K562 (cell line): ENCODE measurements at regions not wholly inside any gene's neighbourhood (a gene's known extent, or its start where the extent isn't known, plus 50 kb on each side); places are given as distances from the start of the nearest gene placed in this dataset.

ENCODE experiments used
- ETV1 ChIP-seq: fragments of 450-650 bp; conservative IDR thresholded peaks from 2 replicates; pipeline ENCODE4 v1.6.1; 2016; ENCODE audit warnings: missing genetic modification characterization, control low read depth, low read depth, missing compliant biosample characterization
- RHOXF2B ChIP-seq: fragments of 250-450 bp; sonication (Bioruptor Pico); conservative IDR thresholded peaks from 2 replicates; pipeline ENCODE4 v1.5.1; 2021
- TF ChIP-seq, protein P1 (sequence below), 2 experiments: fragments of 450-650 bp in 1 of 2; IDR thresholded peaks; 2 replicates each; pipeline ENCODE4 v1.6.1; 2011 to 2017; ENCODE audit warnings: low read depth in 2 of 2, antibody characterized with exemption in 1 of 2, borderline replicate concordance in 1 of 2, low read length in 1 of 2, mild to moderate bottlenecking in 1 of 2, mixed read lengths in 1 of 2; ENCODE audit not compliant: control insufficient read depth in 1 of 2
- TF ChIP-seq, protein P2 (sequence below): fragments of 450-650 bp; IDR thresholded peaks from one replicate; pipeline ENCODE4 v1.6.1; 2018; ENCODE audit warnings: mild to moderate bottlenecking, moderate library complexity; ENCODE audit not compliant: partially characterized antibody
- TF ChIP-seq, protein P3 (sequence below): fragments of 450-650 bp; IDR thresholded peaks from 2 replicates; pipeline ENCODE4 v1.6.1; 2017; ENCODE audit warnings: mild to moderate bottlenecking, moderate library complexity

DNA sequence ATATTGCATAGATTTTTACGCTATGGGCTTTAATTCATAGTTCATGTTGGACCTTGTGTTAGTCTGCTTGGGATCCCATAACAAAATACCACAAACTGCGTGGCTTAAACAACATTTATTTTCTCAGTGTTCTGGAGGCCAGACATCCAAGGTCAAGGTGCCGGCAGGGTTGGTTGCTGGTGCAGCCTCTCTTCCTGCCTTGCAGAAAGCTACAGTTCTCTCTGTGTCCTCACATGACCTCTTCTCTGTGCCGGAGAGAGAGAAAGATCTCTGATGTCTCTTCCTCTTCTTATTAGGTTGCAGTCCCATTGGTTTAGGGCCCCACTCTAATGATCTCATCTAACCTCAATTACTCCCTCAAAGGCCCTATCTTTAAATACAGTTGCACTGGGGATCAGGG lies 170.5 kb downstream of the IPO8 start (continued):
- TF ChIP-seq, protein P1, sequence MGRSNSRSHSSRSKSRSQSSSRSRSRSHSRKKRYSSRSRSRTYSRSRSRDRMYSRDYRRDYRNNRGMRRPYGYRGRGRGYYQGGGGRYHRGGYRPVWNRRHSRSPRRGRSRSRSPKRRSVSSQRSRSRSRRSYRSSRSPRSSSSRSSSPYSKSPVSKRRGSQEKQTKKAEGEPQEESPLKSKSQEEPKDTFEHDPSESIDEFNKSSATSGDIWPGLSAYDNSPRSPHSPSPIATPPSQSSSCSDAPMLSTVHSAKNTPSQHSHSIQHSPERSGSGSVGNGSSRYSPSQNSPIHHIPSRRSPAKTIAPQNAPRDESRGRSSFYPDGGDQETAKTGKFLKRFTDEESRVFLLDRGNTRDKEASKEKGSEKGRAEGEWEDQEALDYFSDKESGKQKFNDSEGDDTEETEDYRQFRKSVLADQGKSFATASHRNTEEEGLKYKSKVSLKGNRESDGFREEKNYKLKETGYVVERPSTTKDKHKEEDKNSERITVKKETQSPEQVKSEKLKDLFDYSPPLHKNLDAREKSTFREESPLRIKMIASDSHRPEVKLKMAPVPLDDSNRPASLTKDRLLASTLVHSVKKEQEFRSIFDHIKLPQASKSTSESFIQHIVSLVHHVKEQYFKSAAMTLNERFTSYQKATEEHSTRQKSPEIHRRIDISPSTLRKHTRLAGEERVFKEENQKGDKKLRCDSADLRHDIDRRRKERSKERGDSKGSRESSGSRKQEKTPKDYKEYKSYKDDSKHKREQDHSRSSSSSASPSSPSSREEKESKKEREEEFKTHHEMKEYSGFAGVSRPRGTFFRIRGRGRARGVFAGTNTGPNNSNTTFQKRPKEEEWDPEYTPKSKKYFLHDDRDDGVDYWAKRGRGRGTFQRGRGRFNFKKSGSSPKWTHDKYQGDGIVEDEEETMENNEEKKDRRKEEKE (IDR thresholded peaks at IDR 0.05; ENCODE audit: borderline replicate concordance in 1 of 2, control insufficient read depth in 1 of 2, low read depth in 2 of 2, low read length in 1 of 2) = no peak
- TF ChIP-seq, protein P2, sequence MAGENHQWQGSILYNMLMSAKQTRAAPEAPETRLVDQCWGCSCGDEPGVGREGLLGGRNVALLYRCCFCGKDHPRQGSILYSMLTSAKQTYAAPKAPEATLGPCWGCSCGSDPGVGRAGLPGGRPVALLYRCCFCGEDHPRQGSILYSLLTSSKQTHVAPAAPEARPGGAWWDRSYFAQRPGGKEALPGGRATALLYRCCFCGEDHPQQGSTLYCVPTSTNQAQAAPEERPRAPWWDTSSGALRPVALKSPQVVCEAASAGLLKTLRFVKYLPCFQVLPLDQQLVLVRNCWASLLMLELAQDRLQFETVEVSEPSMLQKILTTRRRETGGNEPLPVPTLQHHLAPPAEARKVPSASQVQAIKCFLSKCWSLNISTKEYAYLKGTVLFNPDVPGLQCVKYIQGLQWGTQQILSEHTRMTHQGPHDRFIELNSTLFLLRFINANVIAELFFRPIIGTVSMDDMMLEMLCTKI = no peak
- TF ChIP-seq ETV1 (no peak), RHOXF2B (CRISPR knock-in tag) (no peak)
- TF ChIP-seq, protein P3, sequence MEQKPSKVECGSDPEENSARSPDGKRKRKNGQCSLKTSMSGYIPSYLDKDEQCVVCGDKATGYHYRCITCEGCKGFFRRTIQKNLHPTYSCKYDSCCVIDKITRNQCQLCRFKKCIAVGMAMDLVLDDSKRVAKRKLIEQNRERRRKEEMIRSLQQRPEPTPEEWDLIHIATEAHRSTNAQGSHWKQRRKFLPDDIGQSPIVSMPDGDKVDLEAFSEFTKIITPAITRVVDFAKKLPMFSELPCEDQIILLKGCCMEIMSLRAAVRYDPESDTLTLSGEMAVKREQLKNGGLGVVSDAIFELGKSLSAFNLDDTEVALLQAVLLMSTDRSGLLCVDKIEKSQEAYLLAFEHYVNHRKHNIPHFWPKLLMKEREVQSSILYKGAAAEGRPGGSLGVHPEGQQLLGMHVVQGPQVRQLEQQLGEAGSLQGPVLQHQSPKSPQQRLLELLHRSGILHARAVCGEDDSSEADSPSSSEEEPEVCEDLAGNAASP = peak; percentile 39; the same call in 1 of the 2 replicates
- TF ChIP-seq, all 486 proteins: peak for 6
